ENCODE measurements at regions not wholly inside any gene's neighbourhood (a gene's known extent, or its start where the extent isn't known, plus 50 kb on each side); places are given as distances from the start of the nearest gene placed in this dataset.

GRCh38 chr13:63389756-63390155 is 1974.1 kb upstream of the PCDH20 start:
- Histone ChIP-seq H3K36me3 (ENCODE audit: control insufficient read depth in 1 of 2, insufficient read depth in 2 of 2, low read length in 2 of 2) (no peaks in the 10 kb centered on the region), H3K4me1 (ENCODE audit: control insufficient read depth in 1 of 2, insufficient read depth in 2 of 2, low read length in 2 of 2) (no peaks in the 10 kb centered on the region)

GRCh38 chr13:63381078-63381859 is 1965.6 kb upstream of the PCDH20 start:
- Histone ChIP-seq H3K4me1 (ENCODE audit: control insufficient read depth in 1 of 2, insufficient read depth in 2 of 2, low read length in 2 of 2) (no peaks in the 10 kb centered on the region), H3K27me3 (ENCODE audit: low read depth, low read length) (no peaks in the 10 kb centered on the region), H3K27ac (ENCODE audit: low read length) (no peak overlapping the region), H3K36me3 (ENCODE audit: control insufficient read depth in 1 of 2, insufficient read depth in 2 of 2, low read length in 2 of 2) (no peaks in the 10 kb centered on the region), H3K4me3 (ENCODE audit: low read depth in 1 of 2, low read length in 2 of 2) (no peak overlapping the region), H3K9me3 (ENCODE audit: control insufficient read depth in 1 of 2, low read length in 2 of 2) (peaks cover 0 to 3% of the 10 kb centered on the region in 2 donors)

More at GRCh38 chr13:63389756-63390155, 1974.1 kb upstream of the PCDH20 start:
- Histone ChIP-seq H3K4me3 (ENCODE audit: low read depth in 1 of 2, low read length in 2 of 2) (no peak overlapping the region), H3K9me3 (ENCODE audit: control insufficient read depth in 1 of 2, low read length in 2 of 2) (no peaks in the 10 kb centered on the region), H3K27ac (ENCODE audit: low read length) (no peak overlapping the region), H3K27me3 (ENCODE audit: low read depth, low read length) (no peaks in the 10 kb centered on the region)

GRCh38 chr13:63377986-63378385 is 1962.3 kb upstream of the PCDH20 start:
- no peaks in the 10 kb centered on the region for H3K36me3 ChIP-seq (ENCODE audit: control insufficient read depth in 1 of 2, insufficient read depth in 2 of 2, low read length in 2 of 2)
- peaks cover 0 to 3% of the 10 kb centered on the region in 2 donors for H3K9me3 ChIP-seq (ENCODE audit: control insufficient read depth in 1 of 2, low read length in 2 of 2)
- H3K27ac ChIP-seq (ENCODE audit: low read length): no peak overlapping the region
- no peaks in the 10 kb centered on the region for H3K27me3 ChIP-seq (ENCODE audit: low read depth, low read length)
- H3K4me1 ChIP-seq (ENCODE audit: control insufficient read depth in 1 of 2, insufficient read depth in 2 of 2, low read length in 2 of 2): no peaks in the 10 kb centered on the region
- no peak overlapping the region for H3K4me3 ChIP-seq (ENCODE audit: low read depth in 1 of 2, low read length in 2 of 2)

GRCh38 chr13:63370101-63370500 is 1954.5 kb upstream of the PCDH20 start:
- no peak overlapping the region for H3K4me3 ChIP-seq (ENCODE audit: low read depth in 1 of 2, low read length in 2 of 2)
- H3K27me3 ChIP-seq (ENCODE audit: low read depth, low read length): no peaks in the 10 kb centered on the region
- H3K4me1 ChIP-seq (ENCODE audit: control insufficient read depth in 1 of 2, insufficient read depth in 2 of 2, low read length in 2 of 2): no peaks in the 10 kb centered on the region
- no peaks in the 10 kb centered on the region for H3K9me3 ChIP-seq (ENCODE audit: control insufficient read depth in 1 of 2, low read length in 2 of 2)
- no peaks in the 10 kb centered on the region for H3K36me3 ChIP-seq (ENCODE audit: control insufficient read depth in 1 of 2, insufficient read depth in 2 of 2, low read length in 2 of 2)
- H3K27ac ChIP-seq (ENCODE audit: low read length): no peak overlapping the region

GRCh38 chr13:63367522-63368198 is 1952.0 kb upstream of the PCDH20 start:
- Histone ChIP-seq H3K4me3 (ENCODE audit: low read depth in 1 of 2, low read length in 2 of 2) (no peak overlapping the region), H3K4me1 (ENCODE audit: control insufficient read depth in 1 of 2, insufficient read depth in 2 of 2, low read length in 2 of 2) (no peaks in the 10 kb centered on the region), H3K9me3 (ENCODE audit: control insufficient read depth in 1 of 2, low read length in 2 of 2) (no peaks in the 10 kb centered on the region), H3K27me3 (ENCODE audit: low read depth, low read length) (no peaks in the 10 kb centered on the region), H3K27ac (ENCODE audit: low read length) (no peak overlapping the region), H3K36me3 (ENCODE audit: control insufficient read depth in 1 of 2, insufficient read depth in 2 of 2, low read length in 2 of 2) (no peaks in the 10 kb centered on the region)

- no peaks in the 10 kb centered on the region for H3K4me1 ChIP-seq (ENCODE audit: control insufficient read depth in 1 of 2, insufficient read depth in 2 of 2, low read length in 2 of 2)
- no peaks in the 10 kb centered on the region for H3K9me3 ChIP-seq (ENCODE audit: control insufficient read depth in 1 of 2, low read length in 2 of 2)
- H3K27ac ChIP-seq (ENCODE audit: low read length): no peak overlapping the region
- no peaks in the 10 kb centered on the region for H3K36me3 ChIP-seq (ENCODE audit: control insufficient read depth in 1 of 2, insufficient read depth in 2 of 2, low read length in 2 of 2)
- no peaks in the 10 kb centered on the region for H3K27me3 ChIP-seq (ENCODE audit: low read depth, low read length)
- H3K4me3 ChIP-seq (ENCODE audit: low read depth in 1 of 2, low read length in 2 of 2): no peak overlapping the region
These were observed 1948.5 kb upstream of the PCDH20 start for GRCh38 chr13:63364159-63364558.

- Histone ChIP-seq H3K4me3 (ENCODE audit: low read depth in 1 of 2, low read length in 2 of 2) (no peak overlapping the region), H3K9me3 (ENCODE audit: control insufficient read depth in 1 of 2, low read length in 2 of 2) (no peaks in the 10 kb centered on the region), H3K27me3 (ENCODE audit: low read depth, low read length) (no peaks in the 10 kb centered on the region), H3K27ac (ENCODE audit: low read length) (no peak overlapping the region), H3K36me3 (ENCODE audit: control insufficient read depth in 1 of 2, insufficient read depth in 2 of 2, low read length in 2 of 2) (no peaks in the 10 kb centered on the region), H3K4me1 (ENCODE audit: control insufficient read depth in 1 of 2, insufficient read depth in 2 of 2, low read length in 2 of 2) (no peaks in the 10 kb centered on the region)
These were observed 1935.9 kb upstream of the PCDH20 start for GRCh38 chr13:63351533-63351932.

GRCh38 chr13:63351081-63351480 is 1935.4 kb upstream of the PCDH20 start:
- Histone ChIP-seq H3K9me3 (ENCODE audit: control insufficient read depth in 1 of 2, low read length in 2 of 2) (no peaks in the 10 kb centered on the region), H3K4me1 (ENCODE audit: control insufficient read depth in 1 of 2, insufficient read depth in 2 of 2, low read length in 2 of 2) (no peaks in the 10 kb centered on the region), H3K27ac (ENCODE audit: low read length) (no peak overlapping the region), H3K36me3 (ENCODE audit: control insufficient read depth in 1 of 2, insufficient read depth in 2 of 2, low read length in 2 of 2) (no peaks in the 10 kb centered on the region), H3K4me3 (ENCODE audit: low read depth in 1 of 2, low read length in 2 of 2) (no peak overlapping the region), H3K27me3 (ENCODE audit: low read depth, low read length) (no peaks in the 10 kb centered on the region)

GRCh38 chr13:63345835-63346234 is 1930.2 kb upstream of the PCDH20 start:
- Histone ChIP-seq H3K4me1 (ENCODE audit: control insufficient read depth in 1 of 2, insufficient read depth in 2 of 2, low read length in 2 of 2) (no peaks in the 10 kb centered on the region), H3K27me3 (ENCODE audit: low read depth, low read length) (no peaks in the 10 kb centered on the region), H3K27ac (ENCODE audit: low read length) (no peak overlapping the region), H3K36me3 (ENCODE audit: control insufficient read depth in 1 of 2, insufficient read depth in 2 of 2, low read length in 2 of 2) (no peaks in the 10 kb centered on the region), H3K4me3 (ENCODE audit: low read depth in 1 of 2, low read length in 2 of 2) (no peak overlapping the region), H3K9me3 (ENCODE audit: control insufficient read depth in 1 of 2, low read length in 2 of 2) (no peaks in the 10 kb centered on the region)

GRCh38 chr13:63344711-63345110 is 1929.1 kb upstream of the PCDH20 start:
- Histone ChIP-seq H3K36me3 (ENCODE audit: control insufficient read depth in 1 of 2, insufficient read depth in 2 of 2, low read length in 2 of 2) (no peaks in the 10 kb centered on the region), H3K27ac (ENCODE audit: low read length) (no peak overlapping the region), H3K4me3 (ENCODE audit: low read depth in 1 of 2, low read length in 2 of 2) (no peak overlapping the region), H3K27me3 (ENCODE audit: low read depth, low read length) (no peaks in the 10 kb centered on the region), H3K4me1 (ENCODE audit: control insufficient read depth in 1 of 2, insufficient read depth in 2 of 2, low read length in 2 of 2) (no peaks in the 10 kb centered on the region), H3K9me3 (ENCODE audit: control insufficient read depth in 1 of 2, low read length in 2 of 2) (no peaks in the 10 kb centered on the region)

GRCh38 chr13:63337921-63338320 is 1922.3 kb upstream of the PCDH20 start:
- H3K9me3 ChIP-seq (ENCODE audit: control insufficient read depth in 1 of 2, low read length in 2 of 2): no peaks in the 10 kb centered on the region
- no peak overlapping the region for H3K4me3 ChIP-seq (ENCODE audit: low read depth in 1 of 2, low read length in 2 of 2)
- H3K4me1 ChIP-seq (ENCODE audit: control insufficient read depth in 1 of 2, insufficient read depth in 2 of 2, low read length in 2 of 2): no peaks in the 10 kb centered on the region
- H3K27me3 ChIP-seq (ENCODE audit: low read depth, low read length): no peaks in the 10 kb centered on the region
- H3K36me3 ChIP-seq (ENCODE audit: control insufficient read depth in 1 of 2, insufficient read depth in 2 of 2, low read length in 2 of 2): no peaks in the 10 kb centered on the region
- H3K27ac ChIP-seq (ENCODE audit: low read length): no peak overlapping the region

Measured in muscle layer of duodenum (tissue), 2 donors.